ENCODE measurements at regions not wholly inside any gene's neighbourhood (a gene's known extent, or its start where the extent isn't known, plus 50 kb on each side); places are given as distances from the start of the nearest gene placed in this dataset.
"Not testable (repeated sequence)": the region's sequence is repeated elsewhere in the genome, so short reads cannot be mapped to it uniquely, and the experiment has no call there.

GRCh38 chr16:29310243-29310642 is 96.3 kb downstream of the NPIPB11 start:
- not testable (repeated sequence) for DNase-seq

- DNase-seq: not testable (repeated sequence)
Measured at GRCh38 chr16:29309601-29310000, 96.9 kb downstream of the NPIPB11 start.

GRCh38 chr16:29308644-29309546 is 97.6 kb downstream of the NPIPB11 start:
- DNase-seq: no peak

- DNase-seq: no peak
Measured at GRCh38 chr16:29307598-29308507, 98.7 kb downstream of the NPIPB11 start.

- DNase-seq: no peak
Measured at GRCh38 chr16:29306943-29307597, 99.4 kb downstream of the NPIPB11 start.

- no peak for DNase-seq
Measured at GRCh38 chr16:29306201-29306600, 100.3 kb downstream of the NPIPB11 start.

GRCh38 chr16:29305018-29305417 is 101.5 kb downstream of the NPIPB11 start:
- DNase-seq: not testable (repeated sequence)

- no peak for DNase-seq
Measured at GRCh38 chr16:29304251-29304650, 102.3 kb downstream of the NPIPB11 start.

- no peak for DNase-seq
Measured at GRCh38 chr16:29303520-29303919, 103.0 kb downstream of the NPIPB11 start.

GRCh38 chr16:29302976-29303375 is 103.5 kb downstream of the NPIPB11 start:
- no peak for DNase-seq

- DNase-seq: not testable (repeated sequence)
Measured at GRCh38 chr16:29302433-29302832, 104.1 kb downstream of the NPIPB11 start.

- not testable (repeated sequence) for DNase-seq
Measured at GRCh38 chr16:29301662-29302285, 104.7 kb downstream of the NPIPB11 start.

- not testable (repeated sequence) for DNase-seq
Measured at GRCh38 chr16:29300541-29301535, 105.7 kb downstream of the NPIPB11 start.

- peak; percentile 29 for DNase-seq
Measured at GRCh38 chr16:29300030-29300491, 106.5 kb downstream of the NPIPB11 start.

GRCh38 chr16:29298997-29299396 is 107.5 kb downstream of the NPIPB11 start:
- not testable (repeated sequence) for DNase-seq

GRCh38 chr16:29298307-29298706 is 108.2 kb downstream of the NPIPB11 start:
- DNase-seq: not testable (repeated sequence)

GRCh38 chr16:29297809-29298177 is 108.7 kb downstream of the NPIPB11 start:
- DNase-seq: not testable (repeated sequence)

GRCh38 chr16:29297144-29297808 is 109.2 kb downstream of the NPIPB11 start:
- DNase-seq: not testable (repeated sequence)

- not testable (repeated sequence) for DNase-seq
Measured at GRCh38 chr16:29296176-29296575, 110.3 kb downstream of the NPIPB11 start.
